Adrenal gland (tissue), 9 donors: ENCODE measurements at regions not wholly inside any gene's neighbourhood (a gene's known extent, or its start where the extent isn't known, plus 50 kb on each side); places are given as distances from the start of the nearest gene placed in this dataset.

ENCODE experiments used
- DNase-seq, 7 donors: peaks; one replicate each; pipeline ENCODE4 v3.0.0-alpha.2; 2019 to 2020
- H3K27ac ChIP-seq, 5 donors: fragments of 200-600 bp; sonication (generic) in 4 of 5; 1 replicate in 3 of 5; 2 replicates in 2 of 5; pipeline versions ENCODE4 v1.5.1 to v1.8.0; 2016 to 2020; ENCODE audit warnings: mild to moderate bottlenecking in 1 of 5
- H3K27me3 ChIP-seq: fragments of 200-600 bp; 2 replicates; pipeline ENCODE4 v1.8.0; 2021
- H3K36me3 ChIP-seq, 2 donors: fragments of 200-600 bp; replicated peaks in 1 of 2; 1 replicate in 1 of 2; 2 replicates in 1 of 2; pipeline versions ENCODE4 v1.5.1 to v1.8.0; 2018 to 2022
- H3K4me1 ChIP-seq, 2 donors: fragments of 200-600 bp; replicated peaks in 1 of 2; 1 replicate in 1 of 2; 2 replicates in 1 of 2; pipeline versions ENCODE4 v1.5.1 to v1.8.0; 2018 to 2021
- H3K4me3 ChIP-seq, 4 donors: fragments of 200-600 bp; sonication (generic) in 3 of 4; one replicate each; pipeline ENCODE4 v1.5.1; 2016 to 2018
- H3K9me3 ChIP-seq, 3 donors: fragments of 200-600 bp; sonication (generic) in 1 of 3; replicated peaks in 1 of 3; 1 replicate in 2 of 3; 2 replicates in 1 of 3; pipeline versions ENCODE4 v1.5.1 to v1.8.0; 2016 to 2021
- CTCF ChIP-seq, 6 experiments: fragments of 450-650 bp in 4 of 6; fragments of 200-600 bp in 2 of 6; sonication (generic) in 1 of 6; IDR thresholded peaks; 1 replicate in 5 of 6; 2 replicates in 1 of 6; pipeline versions ENCODE4 v1.5.1 to v1.8.0; 2016 to 2021; ENCODE audit warnings: antibody characterized with exemption in 6 of 6, mild to moderate bottlenecking in 2 of 6, moderate library complexity in 1 of 6
- POLR2A ChIP-seq, 2 donors: fragments of 450-650 bp; IDR thresholded peaks; one replicate each; pipeline ENCODE4 v1.6.1; 2017; ENCODE audit warnings: antibody characterized with exemption in 2 of 2, mild to moderate bottlenecking in 2 of 2, moderate library complexity in 1 of 2
- WGBS, 4 donors: extraction: QIAGEN DNeasy Blood & Tissue Kit in 2 of 4; methylation state at CpG; one replicate each; pipeline versions ENCODE4 v1.1.5 to v1.1.7; 2013 to 2017; 5-methylcytosine and 5-hydroxymethylcytosine counted together
- intact Hi-C, 2 donors: fragments of 100-400 bp; cut with DNase I; formaldehyde crosslinking; loops; one replicate each; pipeline versions ENCODE4 v1.14.1 to v1.15.0; 2022 to 2023
- donor health status: healthy with polysubstance abuse.
- donor health status: Bipolar disorder and iron deficiency.
- donor health status: DM: yes; HTN: yes; CAD: no.
- donor health status: DM: no; HTN: no; CAD: no.
- donor health status: DM: no; HTN: no; CAD: no.

DNA sequence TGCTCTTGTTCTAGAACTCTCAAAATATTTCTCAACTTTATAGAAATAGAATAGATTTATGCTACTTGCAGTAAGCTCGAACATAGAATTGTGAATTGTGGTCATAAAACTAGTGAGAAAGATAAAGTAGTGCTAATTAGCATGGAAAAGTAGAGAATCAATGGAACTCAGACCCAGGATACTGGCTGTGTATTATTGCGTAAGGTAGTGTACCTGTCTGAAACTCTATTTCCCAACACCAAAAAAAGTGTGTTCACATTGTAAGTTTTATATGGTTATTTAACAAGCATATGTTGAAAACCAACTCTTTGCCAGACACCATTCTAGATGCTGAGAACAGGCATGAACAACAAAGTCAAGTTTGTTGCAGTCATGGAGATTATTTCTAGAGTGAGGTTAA is 720.5 kb upstream of the ATXN7L3B start:
- H3K4me3 ChIP-seq, result no peak overlapping the region
- H3K36me3 ChIP-seq, result no peaks in the 10 kb centered on the region
- H3K9me3 ChIP-seq, result no peaks in the 10 kb centered on the region
- no peaks in the 10 kb centered on the region for H3K27me3 ChIP-seq
- intact Hi-C loops, result no loop called here
- H3K27ac ChIP-seq, result no peak overlapping the region
- DNase-seq, result no peak
- H3K4me1 ChIP-seq, result no peaks in the 10 kb centered on the region
- no peak for TF ChIP-seq CTCF (IDR thresholded peaks at IDR 0.05)
- no peak for TF ChIP-seq POLR2A (IDR thresholded peaks at IDR 0.05)
- WGBS, 4 donors, result 73 to 81% (median 76%) methylated on average over 2 of the region's 2 CpGs

DNA sequence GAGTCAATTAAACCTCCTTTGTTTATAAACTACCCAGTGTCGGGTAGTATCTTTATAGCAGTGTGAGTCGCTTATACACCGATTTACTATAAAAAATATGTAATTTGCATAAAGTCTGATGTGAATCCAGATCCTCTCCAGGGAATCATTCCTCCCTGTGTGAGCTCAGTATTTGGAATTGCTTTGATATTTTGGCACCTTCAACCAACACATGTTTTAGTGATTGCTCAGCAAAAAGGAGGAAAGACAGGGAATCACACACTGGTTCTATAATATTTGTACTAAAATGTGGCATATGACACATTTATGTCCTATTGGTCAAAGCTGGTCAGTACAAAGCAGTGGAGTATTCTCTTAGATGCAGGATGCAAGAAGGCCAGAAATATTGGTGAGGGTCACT is 703.9 kb upstream of the ATXN7L3B start:
- intact Hi-C loops, result no loop called here
- H3K36me3 ChIP-seq, result no peaks in the 10 kb centered on the region
- no peak for DNase-seq
- TF ChIP-seq POLR2A (IDR thresholded peaks at IDR 0.05) (no peak), CTCF (IDR thresholded peaks at IDR 0.05) (no peak)
- H3K27ac ChIP-seq, result no peak overlapping the region
- no peaks in the 10 kb centered on the region for H3K27me3 ChIP-seq
- no peak overlapping the region for H3K4me3 ChIP-seq
- H3K9me3 ChIP-seq, result no peaks in the 10 kb centered on the region
- 83 to 91% (median 85%) methylated on average over 3 of the region's 3 CpGs for WGBS, 4 donors
- H3K4me1 ChIP-seq, result no peaks in the 10 kb centered on the region

DNA sequence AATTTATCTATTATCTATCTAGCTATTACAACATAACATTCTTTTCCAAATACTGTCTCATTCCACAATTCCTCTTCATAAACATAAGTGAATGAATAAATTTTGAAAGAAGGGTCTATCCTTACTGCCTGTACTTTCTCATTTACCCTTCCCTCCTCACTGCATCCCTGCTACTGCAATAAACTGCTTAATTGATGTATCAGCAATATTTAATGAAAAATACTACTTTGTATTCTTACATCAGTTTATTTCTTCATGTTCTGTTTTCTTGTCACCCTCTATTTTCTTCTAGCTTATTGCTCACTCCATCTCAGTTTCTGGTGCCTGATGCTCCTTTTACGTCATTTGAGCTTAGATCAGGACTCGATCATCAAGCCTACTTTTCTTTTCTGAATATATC is 695.7 kb upstream of the ATXN7L3B start:
- no peak for TF ChIP-seq CTCF (IDR thresholded peaks at IDR 0.05)
- no peak for TF ChIP-seq POLR2A (IDR thresholded peaks at IDR 0.05)
- no peak overlapping the region for H3K4me3 ChIP-seq
- H3K27ac ChIP-seq, result no peak overlapping the region
- H3K36me3 ChIP-seq, result no peaks in the 10 kb centered on the region
- no peaks in the 10 kb centered on the region for H3K9me3 ChIP-seq
- intact Hi-C loops, result no loop called here
- DNase-seq, result no peak
- 76 to 87% (median 82%) methylated on average over 2 of the region's 2 CpGs for WGBS, 4 donors
- H3K4me1 ChIP-seq, result no peaks in the 10 kb centered on the region
- H3K27me3 ChIP-seq, result no peaks in the 10 kb centered on the region

GRCh38 chr12:73863546-73863945 is 674.1 kb upstream of the ATXN7L3B start:
- Histone ChIP-seq H3K4me3 (no peak overlapping the region), H3K27ac (no peak overlapping the region), H3K27me3 (no peaks in the 10 kb centered on the region), H3K9me3 (peaks cover 0 to 5% (median 0%) of the 10 kb centered on the region in 3 donors), H3K4me1 (no peaks in the 10 kb centered on the region), H3K36me3 (no peaks in the 10 kb centered on the region)
- TF ChIP-seq POLR2A (IDR thresholded peaks at IDR 0.05) (no peak), CTCF (IDR thresholded peaks at IDR 0.05) (no peak)
- intact Hi-C loops, result no loop called here
- no peak for DNase-seq
- WGBS, 4 donors, result 49 to 56% (median 53%) methylated on average over 2 of the region's 2 CpGs
